Transverse colon (tissue), 4 donors: ENCODE measurements at regions not wholly inside any gene's neighbourhood (a gene's known extent, or its start where the extent isn't known, plus 50 kb on each side); places are given as distances from the start of the nearest gene placed in this dataset.

ENCODE experiments used
- CTCF ChIP-seq, 5 experiments: fragments of 200-600 bp in 3 of 5; fragments of 450-650 bp in 2 of 5; sonication (generic) in 3 of 5; IDR thresholded peaks; 1 replicate in 2 of 5; 2 replicates in 3 of 5; pipeline ENCODE4 v1.5.1; 2016 to 2017; ENCODE audit warnings: antibody characterized with exemption in 5 of 5, inconsistent platforms in 3 of 5, mild to moderate bottlenecking in 2 of 5, moderate library complexity in 1 of 5
- POLR2A ChIP-seq: fragments of 450-650 bp; IDR thresholded peaks from one replicate; pipeline ENCODE4 v1.6.1; 2016; ENCODE audit warnings: antibody characterized with exemption, mild to moderate bottlenecking, moderate library complexity
- POLR2AphosphoS5 ChIP-seq, 3 donors: sonication (generic); formaldehyde crosslinking; IDR thresholded peaks; one replicate each; pipeline ENCODE4 v1.6.1; 2016; ENCODE audit warnings: antibody characterized with exemption in 3 of 3

- TF ChIP-seq CTCF (IDR thresholded peaks at IDR 0.05) (no peak), POLR2A (no peak), POLR2AphosphoS5 (IDR thresholded peaks at IDR 0.05) (no peak)
These were observed 182.0 kb upstream of the ZC3H15 start for GRCh38 chr2:186304064-186304463.
